GDM1 (cell line): ENCODE measurements at regions not wholly inside any gene's neighbourhood (a gene's known extent, or its start where the extent isn't known, plus 50 kb on each side); places are given as distances from the start of the nearest gene placed in this dataset.
"Not testable (repeated sequence)": the region's sequence is repeated elsewhere in the genome, so short reads cannot be mapped to it uniquely, and the experiment has no call there.

Experiments
- DNase-seq: peaks from one replicate; lab custom pipeline; 2025; lab: John Stamatoyannopoulos, UW

DNA sequence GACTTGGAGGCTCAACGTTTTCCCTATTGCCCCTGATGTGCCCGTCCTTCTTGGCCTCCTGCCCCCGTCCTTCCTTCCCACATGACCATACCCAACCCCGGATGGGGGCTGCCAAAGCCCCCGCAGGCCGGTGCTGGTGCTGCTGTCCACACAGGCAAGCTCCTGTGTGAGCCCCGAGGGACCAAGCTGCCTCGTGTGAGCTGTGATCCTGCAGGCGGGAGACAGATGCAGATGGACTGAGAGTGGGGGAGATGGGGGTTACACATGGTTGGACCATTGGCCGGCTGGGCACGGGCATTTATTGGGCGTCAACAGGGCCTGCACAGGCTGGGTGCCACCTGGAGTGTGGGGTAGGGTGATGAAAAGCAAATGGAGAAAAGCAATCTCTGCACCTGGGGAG, 313.2 kb upstream of the B3GAT1 start:
- no peak for DNase-seq

DNA sequence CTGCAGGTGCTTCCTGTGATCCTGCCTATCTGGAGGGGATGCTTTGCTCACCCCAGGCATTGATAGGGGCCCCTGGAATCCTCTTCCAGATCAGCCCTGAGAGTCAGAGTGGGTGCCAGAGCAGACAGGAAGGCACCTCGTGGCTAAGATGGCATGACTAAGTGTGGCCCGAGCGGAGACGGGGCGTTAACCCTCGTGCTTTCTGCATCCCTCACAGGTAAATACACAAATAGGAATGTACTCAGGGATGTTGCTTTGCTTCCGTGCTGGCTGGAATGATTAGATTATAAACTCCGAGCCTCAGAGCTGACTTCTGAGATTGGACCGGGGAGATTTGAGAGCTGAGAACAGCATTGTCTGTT, 312.7 kb upstream of the B3GAT1 start:
- no peak for DNase-seq

DNA sequence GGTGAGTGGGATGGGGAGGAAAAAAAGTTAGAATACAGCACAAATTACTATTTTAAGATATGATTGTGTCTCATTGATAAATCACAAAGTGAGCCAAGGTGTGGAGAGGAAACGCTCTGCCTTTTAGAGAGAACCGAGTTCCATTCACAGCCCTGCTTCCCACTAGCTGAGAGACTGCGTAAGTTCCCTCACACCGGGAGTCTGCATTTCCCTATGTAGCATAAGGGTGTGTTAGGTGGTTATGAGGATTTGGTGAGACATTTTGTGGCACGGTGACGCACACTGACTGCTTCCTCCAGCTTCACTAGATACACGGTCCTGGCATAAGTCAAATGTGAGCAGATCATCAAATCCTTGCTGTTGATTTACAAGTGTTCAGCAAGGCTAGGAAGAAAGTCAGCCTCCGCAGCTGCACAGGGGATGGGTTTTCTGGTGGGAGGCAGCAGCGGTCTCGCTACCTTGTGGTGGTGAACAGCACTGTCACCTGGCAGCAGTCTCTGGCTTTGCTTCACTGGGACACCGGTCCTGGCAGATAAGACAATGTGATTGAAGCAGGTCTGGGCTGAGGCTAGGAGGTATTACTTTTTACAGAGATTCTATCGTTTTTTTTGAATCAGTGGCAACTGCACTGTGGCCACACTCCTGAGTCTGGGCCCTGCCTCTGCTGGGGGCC, 312.2 kb upstream of the B3GAT1 start:
- DNase-seq = no peak

DNA sequence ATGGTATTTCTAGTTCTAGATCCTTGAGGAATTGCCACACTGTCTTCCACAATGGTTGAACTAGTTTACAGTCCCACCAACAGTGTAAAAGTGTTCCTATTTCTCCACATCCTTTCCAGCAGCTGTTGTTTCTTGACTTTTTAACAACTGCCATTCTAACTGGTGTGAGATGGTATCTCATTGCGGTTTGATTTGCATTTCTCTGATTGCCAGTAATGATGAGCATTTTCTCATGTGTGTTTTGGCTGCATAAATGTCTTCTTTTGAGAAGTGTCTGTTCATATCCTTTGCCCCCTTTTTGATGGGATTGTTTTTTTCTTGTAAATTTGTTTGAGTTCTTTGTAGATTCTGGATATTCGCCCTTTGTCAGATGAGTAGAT, 308.6 kb upstream of the B3GAT1 start:
- DNase-seq = not testable (repeated sequence)

DNA sequence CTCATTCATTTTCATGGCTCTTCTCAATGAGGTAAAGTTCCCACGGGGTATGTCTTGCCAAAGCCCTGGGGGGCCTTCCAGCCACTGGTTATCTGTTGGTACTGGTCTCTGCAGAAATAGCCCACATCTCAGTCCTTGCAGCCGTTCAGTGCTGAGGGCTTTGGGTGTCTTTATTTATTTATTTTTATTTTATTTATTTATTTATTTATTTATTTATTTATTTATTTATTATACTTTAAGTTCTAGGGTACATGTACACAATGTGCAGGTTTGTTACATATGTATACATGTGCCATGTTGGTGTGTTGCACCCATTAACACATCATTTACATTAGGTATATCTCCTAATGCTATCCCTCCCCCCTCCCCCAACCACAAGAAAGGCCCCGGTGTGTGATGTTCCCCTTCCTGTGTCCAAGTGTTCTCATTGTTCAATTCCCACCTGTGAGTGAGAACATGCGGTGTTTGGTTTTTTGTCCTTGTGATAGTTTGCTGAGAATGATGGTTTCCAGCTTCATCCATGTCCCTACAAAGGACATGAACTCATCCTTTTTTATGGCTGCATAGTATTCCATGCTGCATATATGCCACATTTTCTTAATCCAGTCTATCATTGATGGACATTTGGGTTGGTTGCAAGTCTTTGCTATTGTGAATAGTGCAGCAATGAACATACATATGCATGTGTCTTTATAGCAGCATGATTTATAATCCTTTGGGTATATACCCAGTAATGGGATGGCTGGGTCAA, 308.1 kb upstream of the B3GAT1 start:
- not testable (repeated sequence) for DNase-seq

DNA sequence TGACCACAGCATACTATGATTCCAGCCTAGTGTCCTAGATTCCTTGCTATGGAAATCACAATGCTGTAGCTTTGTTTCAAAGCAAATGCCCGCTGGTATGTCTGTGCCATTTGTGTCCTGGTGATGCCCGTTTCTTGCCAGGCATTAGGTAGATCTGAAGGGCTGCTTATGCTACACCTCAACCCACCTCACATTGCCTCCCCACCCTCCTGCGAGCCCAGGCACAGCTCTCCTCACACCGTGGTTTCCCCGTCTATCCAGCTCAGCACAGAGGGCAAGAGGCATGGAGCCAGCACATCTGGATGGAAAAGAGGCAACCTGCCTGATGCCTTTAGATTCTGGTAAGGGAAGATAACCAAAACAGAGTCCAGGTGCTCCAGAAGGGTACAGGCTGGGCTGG, 307.4 kb upstream of the B3GAT1 start:
- DNase-seq = no peak

DNA sequence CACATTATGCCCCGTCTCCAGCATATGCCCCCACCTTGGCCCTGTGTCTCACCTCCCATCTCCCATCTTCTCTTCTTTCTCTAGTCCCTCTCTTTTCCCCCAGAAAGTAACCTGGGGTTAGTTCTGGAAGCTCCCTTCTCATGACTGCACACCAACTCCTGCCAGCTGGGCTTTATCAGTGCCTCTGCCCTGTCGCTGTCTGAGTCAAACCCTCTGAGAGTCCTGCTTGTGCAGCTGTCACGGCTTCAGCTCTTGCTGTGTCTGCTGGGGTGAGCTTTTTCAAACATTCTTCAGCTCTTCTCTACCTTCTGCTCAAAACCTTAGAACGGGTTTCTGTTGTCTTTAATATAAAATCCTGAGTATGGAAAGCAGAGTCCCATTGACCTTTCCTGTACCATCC, 304.5 kb upstream of the B3GAT1 start:
- no peak for DNase-seq

DNA sequence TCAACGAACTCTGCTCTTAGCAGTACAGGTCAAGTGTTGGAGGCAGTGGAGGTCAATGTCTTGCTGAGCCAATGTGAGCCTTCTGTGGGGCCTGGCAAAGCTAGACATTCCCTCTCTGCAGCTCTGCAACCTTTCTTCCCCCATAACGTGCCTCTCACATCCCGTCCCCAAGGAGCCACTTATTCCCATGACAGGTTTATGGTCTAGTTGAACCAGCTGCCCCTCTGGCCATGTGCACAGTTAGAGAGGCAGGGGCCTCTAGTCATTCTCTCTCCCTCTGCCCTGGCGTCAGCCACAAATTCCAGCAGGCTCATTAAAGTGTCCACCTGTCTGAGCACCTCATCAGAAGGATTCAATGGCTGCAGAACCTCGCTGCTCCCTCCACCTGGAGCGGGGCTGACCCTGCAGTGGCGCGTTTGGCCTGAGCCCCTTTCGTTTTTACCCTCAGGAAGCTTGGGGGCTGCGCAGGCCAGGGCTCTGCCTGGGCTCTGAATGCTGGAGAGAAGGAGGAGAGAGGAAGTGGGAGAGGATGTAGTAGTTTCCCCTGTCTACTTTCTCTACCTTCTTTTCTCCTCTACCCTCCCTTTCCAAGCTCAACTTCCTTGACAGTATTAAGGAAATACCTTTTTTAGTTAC, 302.1 kb upstream of the B3GAT1 start:
- DNase-seq = no peak

DNA sequence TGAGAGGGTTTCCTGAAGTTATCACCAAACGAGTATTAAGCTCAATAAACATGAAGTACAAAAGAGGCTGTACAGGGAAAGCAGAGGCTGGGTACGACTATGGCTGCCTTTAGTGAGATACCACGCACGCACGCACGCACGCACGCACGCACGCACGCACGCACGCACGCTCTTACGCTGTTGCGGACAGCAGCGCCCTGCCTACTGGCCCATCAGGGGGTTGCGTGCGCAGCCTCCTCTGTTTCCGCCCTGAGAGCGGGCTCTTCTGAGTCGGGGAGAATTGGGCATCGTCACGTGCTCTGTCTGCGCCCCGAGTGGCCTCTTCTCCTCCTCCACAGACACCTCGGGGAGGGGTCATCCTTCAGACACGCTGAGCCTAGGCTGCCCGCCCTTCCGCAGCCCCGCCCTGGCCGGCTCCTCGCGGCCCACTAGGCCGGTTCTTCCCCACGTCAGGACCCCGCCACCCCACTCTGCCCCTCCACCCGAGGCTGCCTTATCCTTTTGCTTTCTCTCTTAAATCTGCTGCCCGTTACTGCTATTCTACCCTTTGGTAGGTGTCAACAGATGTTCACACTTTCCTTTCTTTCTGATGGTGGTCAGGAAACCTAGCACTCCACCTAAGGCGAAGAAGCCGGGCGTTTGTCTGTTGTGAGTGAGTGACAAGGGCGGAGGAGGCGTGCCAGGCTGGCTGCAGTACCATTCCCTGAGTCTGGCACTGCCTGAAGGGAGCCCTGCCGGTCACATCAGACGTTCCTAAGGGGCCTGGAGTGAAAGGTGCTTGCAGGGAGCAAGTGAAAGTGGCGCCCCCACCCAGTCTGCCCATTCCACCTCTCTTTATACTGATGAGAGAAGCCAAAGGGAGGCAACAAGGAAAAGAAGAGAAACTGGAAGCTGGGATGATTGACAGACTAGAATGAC, 300.4 kb upstream of the B3GAT1 start:
- DNase-seq = no peak

DNA sequence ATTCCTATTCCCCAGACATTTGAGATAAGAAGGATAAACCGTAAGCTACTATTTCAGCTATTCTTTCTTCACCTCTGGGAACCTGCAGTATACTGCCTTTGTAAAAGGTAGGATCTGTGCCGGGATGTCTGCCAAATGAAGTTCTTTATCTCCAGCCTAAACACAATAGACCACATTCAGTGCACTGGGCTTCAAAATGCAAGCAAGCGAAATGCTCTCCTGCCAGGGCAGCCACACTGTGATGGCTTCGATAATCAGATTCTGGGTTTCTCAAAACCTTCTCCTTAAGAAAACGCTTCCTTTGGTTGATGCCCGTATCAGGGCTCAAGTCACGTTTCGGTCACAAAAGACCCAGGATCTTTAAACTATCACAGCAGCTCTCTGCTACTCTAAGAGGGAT, 299.5 kb upstream of the B3GAT1 start:
- DNase-seq = no peak

DNA sequence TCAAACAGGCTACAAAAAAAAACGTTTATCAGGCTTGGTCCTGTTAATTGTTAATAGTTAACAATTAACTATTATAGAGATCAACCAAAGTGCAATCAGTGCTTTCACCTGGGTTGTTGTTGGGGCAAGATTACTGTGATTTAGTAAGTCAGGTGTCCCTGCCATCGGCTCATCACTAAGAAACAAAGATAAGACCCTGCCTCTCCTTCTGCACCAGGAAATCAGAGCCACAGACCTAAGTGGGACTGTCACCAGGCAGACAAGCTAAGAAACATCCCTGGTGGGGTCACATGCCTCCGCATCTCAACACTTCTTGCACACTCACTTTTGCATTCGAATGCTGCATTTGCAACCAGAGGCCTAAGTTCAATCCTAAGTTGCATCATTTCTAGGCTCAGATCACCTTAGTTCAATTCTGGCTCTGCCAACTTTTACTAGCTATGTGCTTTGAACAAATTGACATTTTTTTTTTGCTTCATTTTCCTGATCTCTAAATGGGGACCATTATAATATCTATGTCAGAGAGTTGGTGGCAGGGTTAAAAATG, 298.9 kb upstream of the B3GAT1 start:
- DNase-seq = no peak

DNA sequence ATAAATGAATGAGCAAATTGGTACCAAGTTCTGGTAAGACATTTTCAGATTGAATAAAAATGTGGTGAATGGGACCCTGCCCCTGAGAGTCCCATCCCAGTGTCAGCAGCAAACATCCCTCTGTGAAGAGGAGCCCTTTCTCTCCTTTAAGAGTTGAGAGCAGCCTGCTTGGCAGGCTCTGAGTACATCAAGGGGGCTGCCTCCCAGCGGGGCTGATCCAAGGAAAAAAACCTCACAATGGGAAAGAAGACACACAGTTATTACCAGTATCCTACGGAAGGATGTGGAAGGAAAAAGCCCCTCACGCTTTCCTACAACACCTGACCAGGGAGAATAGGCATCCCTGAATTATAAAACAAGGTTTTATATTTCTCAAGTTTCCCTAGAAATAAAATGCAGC, 293.8 kb upstream of the B3GAT1 start:
- DNase-seq = no peak

DNA sequence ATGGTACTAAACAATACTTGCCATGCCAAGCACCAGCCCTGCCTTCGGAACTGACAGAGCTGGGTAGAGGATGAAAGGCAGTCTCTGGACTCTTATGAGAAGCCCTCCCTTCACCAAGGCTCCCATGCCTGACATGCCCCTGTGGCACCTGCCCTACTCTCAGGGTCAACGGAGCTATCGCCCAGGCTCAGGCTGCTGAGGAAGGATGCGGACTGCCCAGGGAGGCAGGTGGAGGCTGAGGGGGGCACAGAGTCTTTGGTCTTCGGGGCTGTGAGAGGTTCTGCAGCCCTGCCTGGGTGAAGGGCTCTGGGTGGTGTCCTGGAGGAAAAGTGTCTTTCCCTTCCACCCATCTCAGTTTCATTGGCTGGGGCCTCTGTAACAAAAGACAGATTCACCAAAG, 290.8 kb upstream of the B3GAT1 start:
- DNase-seq = no peak

DNA sequence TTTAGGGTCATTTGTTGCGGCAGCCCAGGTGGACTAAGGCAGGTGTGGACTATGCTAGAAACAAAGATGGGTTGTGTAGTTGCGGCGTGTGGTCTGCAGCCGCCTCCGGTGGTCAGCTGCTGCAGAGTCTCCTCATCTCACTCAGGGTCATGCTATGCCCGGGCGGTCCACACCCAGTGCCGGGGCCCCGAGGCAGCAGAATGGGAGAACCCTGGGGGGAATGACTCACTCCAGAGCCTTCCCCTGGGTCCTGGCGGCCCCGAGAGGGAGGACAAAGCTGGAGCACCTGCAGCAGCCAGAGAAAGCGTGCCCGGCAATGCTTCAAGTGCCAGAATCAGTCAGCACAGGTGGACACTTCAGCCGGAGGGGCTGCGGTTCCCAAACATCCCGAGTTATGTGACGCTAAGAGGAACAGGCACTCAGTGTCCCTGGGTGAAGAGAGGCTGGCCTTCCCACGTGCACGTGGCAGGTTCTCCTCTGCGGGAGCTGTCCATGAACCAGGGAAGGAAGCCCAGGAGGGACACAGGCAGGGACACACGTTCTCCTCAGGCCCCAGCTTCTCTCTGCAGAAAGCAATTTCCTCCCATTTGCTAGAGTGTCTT, 289.6 kb upstream of the B3GAT1 start:
- no peak for DNase-seq

DNA sequence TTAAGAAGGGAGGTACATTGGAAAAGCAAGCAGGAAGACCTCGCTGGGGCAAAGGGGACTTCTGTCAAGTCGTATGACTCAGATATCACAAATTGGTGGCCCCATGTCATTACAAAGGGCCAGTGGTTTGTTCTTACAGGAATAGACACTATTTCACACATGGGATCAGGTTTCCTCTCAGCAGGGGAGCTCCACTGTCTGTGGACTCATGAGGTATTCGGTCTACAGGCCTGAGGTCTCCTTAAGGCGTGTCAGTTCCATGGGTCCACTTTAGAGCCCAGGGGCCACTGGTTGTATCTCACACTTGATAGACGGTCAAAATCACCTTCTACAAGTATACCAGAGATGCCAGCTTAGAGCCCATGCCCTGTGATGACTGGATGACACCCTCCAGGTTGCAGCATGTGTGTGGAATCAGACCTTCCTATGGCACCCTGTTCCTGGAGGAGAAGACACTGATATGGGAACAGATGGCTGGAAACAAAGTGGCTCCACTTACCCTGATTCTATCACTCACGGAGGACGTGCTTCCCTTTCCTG, 288.1 kb upstream of the B3GAT1 start:
- no peak for DNase-seq

DNA sequence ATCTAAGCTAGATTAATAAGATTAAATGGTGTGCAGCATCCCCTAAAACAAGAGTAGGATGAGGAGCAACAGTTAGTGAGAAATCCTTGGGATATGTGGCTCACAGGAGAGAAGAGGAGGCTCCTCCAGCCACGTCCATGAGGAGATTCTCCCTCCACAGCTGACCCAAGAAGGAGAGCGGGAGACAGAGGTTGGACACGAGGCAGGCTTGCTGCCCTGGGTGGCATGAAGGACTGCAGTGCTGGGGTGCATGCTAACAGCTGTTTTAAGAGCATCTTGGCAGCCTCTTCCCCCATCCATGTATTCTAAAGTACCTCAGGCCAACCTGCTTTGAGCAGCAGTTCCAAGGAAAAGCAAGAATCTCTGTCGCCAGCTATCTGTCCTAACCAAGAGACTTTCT, 284.4 kb upstream of the B3GAT1 start:
- no peak for DNase-seq

DNA sequence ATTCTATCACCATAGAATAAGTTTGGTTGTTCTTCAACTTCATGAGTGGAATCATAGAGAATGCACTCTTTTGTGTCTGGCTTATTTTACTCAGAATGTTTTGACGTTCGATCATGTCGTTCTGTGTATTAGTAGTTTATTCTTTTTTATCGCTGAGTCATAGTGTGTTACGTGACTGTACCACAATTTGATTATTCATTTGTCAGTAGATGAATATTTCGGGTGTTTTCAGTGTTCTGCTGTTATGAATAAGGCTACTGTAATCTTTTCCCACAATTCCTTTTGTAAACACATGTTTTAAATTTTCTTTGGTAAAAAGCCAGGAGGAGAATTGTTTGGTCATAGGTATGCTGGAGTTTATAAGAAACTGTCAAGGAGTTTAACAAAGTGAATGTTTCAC, 279.9 kb upstream of the B3GAT1 start:
- no peak for DNase-seq

DNA sequence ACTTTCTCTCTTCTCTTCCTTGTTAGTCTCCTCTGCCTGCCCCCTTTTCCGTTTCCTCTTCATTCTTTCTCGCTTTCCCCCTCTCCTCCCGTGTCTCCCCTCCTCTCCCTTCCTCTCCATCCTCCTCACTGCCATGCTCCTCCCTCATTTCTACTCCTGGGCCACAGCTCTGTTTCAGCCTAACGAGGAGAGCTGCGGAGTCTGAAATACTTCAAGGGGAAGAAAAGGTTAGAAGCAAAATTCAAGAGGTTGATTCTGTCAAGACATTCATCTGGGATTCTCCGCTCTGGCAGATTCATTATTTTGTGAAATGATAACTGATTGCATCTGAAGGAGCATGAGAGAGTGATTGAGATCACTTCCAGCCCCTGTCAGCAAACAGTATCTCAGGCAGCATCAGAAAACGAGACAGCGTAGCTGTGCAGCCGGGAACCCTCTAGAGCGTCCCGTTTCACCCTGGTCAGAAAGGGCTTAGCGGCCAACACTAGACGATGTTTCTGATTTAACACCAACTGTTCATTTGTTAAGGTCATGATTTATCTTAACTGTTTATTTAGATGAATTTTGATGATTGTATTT, 279.3 kb upstream of the B3GAT1 start:
- DNase-seq = no peak

DNA sequence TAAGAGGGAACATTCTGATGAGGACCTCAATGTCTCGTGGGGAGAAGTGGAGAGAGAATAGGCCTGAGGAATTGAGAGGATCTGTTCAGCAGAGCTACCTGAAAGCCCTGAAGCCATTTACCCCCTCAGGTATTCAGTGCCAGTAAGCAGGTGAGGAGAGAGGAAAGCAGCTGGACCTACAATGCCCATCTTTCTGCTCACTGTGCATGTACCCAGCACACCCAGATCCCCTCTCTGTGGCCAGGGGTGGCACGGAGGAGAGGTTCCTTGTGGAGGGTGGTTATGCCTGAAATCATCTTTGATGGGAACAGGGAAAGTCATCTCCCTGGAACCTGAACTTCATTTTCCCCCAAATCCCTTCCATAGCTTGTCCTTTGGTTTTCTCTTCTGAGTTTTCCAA, 277.8 kb upstream of the B3GAT1 start:
- DNase-seq = no peak

DNA sequence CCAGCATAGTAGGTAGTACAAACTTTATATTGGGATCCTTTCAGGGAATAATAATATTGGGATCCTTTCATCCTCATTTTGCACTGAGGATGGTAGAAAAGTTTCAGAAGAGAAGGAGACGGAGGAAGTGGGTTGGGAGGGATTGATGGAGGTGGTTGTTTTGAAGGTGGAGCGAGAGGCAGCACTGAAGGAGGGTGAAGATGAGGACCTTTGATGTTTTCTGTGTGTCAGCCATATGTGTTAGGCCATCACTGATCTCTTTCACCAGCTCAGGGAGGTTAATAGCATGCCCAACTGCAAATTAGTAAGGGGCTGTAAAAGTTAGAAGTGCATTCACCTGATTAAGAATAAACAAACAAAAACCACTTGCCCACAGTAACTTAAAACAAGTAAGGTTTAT, 275.5 kb upstream of the B3GAT1 start:
- no peak for DNase-seq

DNA sequence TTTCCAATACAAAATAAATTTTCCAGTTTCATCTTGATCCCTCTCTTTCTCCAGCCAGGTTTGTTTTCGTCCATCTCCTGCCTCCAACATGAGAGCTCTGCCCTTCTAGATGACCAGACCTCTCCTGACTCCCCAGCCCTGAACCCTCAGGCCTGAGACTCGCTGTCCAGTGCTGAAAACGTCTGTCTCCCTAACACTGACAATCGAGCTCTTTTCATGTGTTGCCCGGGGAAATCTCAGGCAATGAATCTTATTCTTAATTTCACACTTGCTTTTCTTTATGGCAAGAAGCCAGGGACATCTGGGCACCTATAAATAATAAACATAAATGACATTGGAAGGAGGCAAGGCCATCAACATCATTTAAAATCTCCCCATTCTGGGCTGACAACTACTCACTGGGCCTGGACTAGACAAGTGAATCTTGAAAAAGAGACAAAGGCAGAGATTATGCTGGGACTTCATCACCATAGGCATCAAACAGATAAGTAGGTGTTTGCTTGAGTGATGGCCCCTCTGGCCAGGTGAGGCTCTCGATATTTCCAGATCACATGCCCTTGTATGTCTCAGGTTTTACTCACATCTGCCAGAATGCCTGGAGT, 274.5 kb upstream of the B3GAT1 start:
- no peak for DNase-seq
